ENCODE measurements at regions not wholly inside any gene's neighbourhood (a gene's known extent, or its start where the extent isn't known, plus 50 kb on each side); places are given as distances from the start of the nearest gene placed in this dataset.

DNA sequence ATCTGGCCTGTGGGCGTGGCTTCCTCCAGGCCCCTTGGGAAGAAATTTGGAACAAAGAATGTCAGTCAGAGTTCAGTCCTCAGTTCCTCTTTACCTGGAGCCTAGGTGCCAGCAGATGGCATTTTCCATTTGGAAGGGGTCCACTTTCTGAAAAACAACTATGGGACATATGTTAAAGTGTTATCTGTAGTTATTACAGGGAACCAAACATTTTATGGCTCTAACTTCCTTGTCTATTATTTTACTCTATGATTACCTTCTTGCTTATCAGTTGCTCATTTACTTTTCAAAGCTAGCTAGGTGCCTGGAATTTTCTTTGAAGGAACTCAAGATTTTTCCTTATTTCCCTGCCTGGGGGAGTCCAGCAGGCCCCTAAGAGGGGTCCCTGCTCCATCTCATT lies 159.8 kb upstream of the PUDP start:
- TF ChIP-seq EZH2 (IDR thresholded peaks at IDR 0.05; ENCODE audit: borderline replicate concordance, insufficient read depth, low read length, poor library complexity, severe bottlenecking) (no peak), CTCF (IDR thresholded peaks at IDR 0.05; ENCODE audit: poor library complexity, severe bottlenecking) (no peak), TAF1 (IDR thresholded peaks at IDR 0.05; ENCODE audit: low read depth) (no peak), EP300 (conservative IDR thresholded peaks at IDR 0.05; ENCODE audit: poor library complexity, severe bottlenecking) (no peak)

Measured in neural cell (in vitro differentiated cells).